Stomach (tissue), 8 donors: ENCODE measurements at regions not wholly inside any gene's neighbourhood (a gene's known extent, or its start where the extent isn't known, plus 50 kb on each side); places are given as distances from the start of the nearest gene placed in this dataset.

ENCODE experiments used
- DNase-seq, 2 donors: peaks; one replicate each; pipeline versions ENCODE4 v3.0.0 to v3.0.0-alpha.2; 2013 to 2019
- H3K27ac ChIP-seq, 5 donors: fragments of 200-600 bp in 4 of 5; sonication (generic) in 4 of 5; one replicate each; pipeline ENCODE4 v1.5.1; 2013 to 2019; ENCODE audit warnings: mild to moderate bottlenecking in 1 of 5, moderate library complexity in 1 of 5
- H3K27me3 ChIP-seq, 3 donors: fragments of 200-600 bp; sonication (generic); one replicate each; pipeline ENCODE4 v1.5.1; 2017 to 2019; ENCODE audit warnings: mixed run types in 1 of 3
- H3K36me3 ChIP-seq, 4 donors: fragments of 200-600 bp; sonication (generic); 1 replicate in 3 of 4; 2 replicates in 1 of 4; pipeline ENCODE4 v1.5.1; 2016 to 2019
- H3K4me1 ChIP-seq, 4 donors: fragments of 200-600 bp; sonication (generic); one replicate each; pipeline ENCODE4 v1.5.1; 2016 to 2019
- H3K4me3 ChIP-seq, 4 donors: fragments of 200-600 bp; sonication (generic) in 3 of 4; one replicate each; pipeline ENCODE4 v1.5.1; 2016 to 2019; ENCODE audit warnings: mild to moderate bottlenecking in 1 of 4
- H3K9me3 ChIP-seq, 4 donors: fragments of 200-600 bp; sonication (generic); one replicate each; pipeline ENCODE4 v1.5.1; 2016 to 2019
- EP300 ChIP-seq: sonication (generic); formaldehyde crosslinking; IDR thresholded peaks from one replicate; pipeline ENCODE4 v1.6.1; 2017; ENCODE audit warnings: antibody characterized with exemption
- POLR2A ChIP-seq, 4 donors: fragments of 450-650 bp; IDR thresholded peaks; one replicate each; pipeline ENCODE4 v1.6.1; 2016; ENCODE audit warnings: antibody characterized with exemption in 4 of 4, control low read depth in 2 of 4, mild to moderate bottlenecking in 1 of 4, moderate library complexity in 1 of 4
- POLR2AphosphoS5 ChIP-seq, 3 donors: sonication (generic); formaldehyde crosslinking; IDR thresholded peaks; one replicate each; pipeline ENCODE4 v1.6.1; 2016; ENCODE audit warnings: antibody characterized with exemption in 3 of 3
- WGBS, 5 donors: extraction: QIAGEN DNeasy Blood & Tissue Kit in 3 of 5; methylation state at CpG; one replicate each; pipeline versions ENCODE4 v1.1.5 to v1.1.7; 2013 to 2018; 5-methylcytosine and 5-hydroxymethylcytosine counted together
- intact Hi-C: fragments of 100-400 bp; cut with DNase I; formaldehyde crosslinking; loops from one replicate; pipeline ENCODE4 v1.15.1; 2023; ENCODE audit warnings: low total_unique reads
- TF ChIP-seq, protein P1 (sequence below), 7 experiments: fragments of 450-650 bp in 4 of 7; fragments of 200-600 bp in 3 of 7; sonication (generic) in 3 of 7; IDR thresholded peaks; one replicate each; pipeline ENCODE4 v1.5.1; 2016 to 2019; ENCODE audit warnings: antibody characterized with exemption in 7 of 7, control low read depth in 2 of 7, mild to moderate bottlenecking in 1 of 7
- donor health status: healthy with polysubstance abuse.
- donor health status: Bipolar disorder and iron deficiency.
- donor health status: healthy.

DNA sequence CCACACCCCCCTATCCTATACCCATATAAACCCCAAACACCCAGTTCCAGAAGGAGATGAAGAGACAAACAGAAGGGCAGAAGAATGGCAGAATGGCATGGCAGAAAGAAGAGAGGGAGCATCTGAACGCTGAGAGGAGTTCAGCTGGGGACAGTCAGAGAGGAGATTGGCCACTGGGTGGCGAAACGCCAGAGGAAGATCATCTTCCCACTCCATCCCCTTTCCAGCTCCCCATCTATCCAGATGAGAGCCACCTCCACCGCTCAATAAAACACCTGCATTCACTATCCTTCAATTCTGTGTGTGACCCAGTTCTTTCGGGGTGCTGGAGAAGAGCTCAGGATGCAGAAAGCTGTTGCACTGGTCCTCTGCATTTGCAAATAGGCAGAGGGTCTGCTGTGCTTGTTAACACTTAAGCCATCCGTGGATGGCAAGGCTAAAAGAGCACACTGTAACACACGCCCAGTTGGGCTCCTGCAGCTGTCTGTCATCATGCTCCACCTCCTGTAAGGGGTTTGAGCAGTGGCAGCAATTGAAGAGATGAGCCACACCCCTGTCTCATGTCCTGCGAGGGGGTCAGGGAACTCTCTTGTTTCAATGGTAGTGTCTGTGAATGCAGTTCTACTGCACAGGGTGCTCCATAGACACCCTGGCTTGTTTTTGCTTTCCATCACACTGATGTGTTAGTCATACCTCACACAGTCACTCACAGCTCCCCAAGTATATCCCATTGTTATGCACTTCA, 1034.8 kb upstream of the RBFOX1 start:
- no peaks in the 10 kb centered on the region for H3K36me3 ChIP-seq
- H3K27me3 ChIP-seq: no peaks in the 10 kb centered on the region
- H3K9me3 ChIP-seq: peaks cover 0 to 33% (median 29%) of the 10 kb centered on the region in 4 donors
- H3K4me1 ChIP-seq: no peaks in the 10 kb centered on the region
- H3K4me3 ChIP-seq: no peak overlapping the region
- DNase-seq: no peak
- no peak for TF ChIP-seq EP300
- TF ChIP-seq POLR2A (IDR thresholded peaks at IDR 0.05): no peak
- TF ChIP-seq, protein P1, sequence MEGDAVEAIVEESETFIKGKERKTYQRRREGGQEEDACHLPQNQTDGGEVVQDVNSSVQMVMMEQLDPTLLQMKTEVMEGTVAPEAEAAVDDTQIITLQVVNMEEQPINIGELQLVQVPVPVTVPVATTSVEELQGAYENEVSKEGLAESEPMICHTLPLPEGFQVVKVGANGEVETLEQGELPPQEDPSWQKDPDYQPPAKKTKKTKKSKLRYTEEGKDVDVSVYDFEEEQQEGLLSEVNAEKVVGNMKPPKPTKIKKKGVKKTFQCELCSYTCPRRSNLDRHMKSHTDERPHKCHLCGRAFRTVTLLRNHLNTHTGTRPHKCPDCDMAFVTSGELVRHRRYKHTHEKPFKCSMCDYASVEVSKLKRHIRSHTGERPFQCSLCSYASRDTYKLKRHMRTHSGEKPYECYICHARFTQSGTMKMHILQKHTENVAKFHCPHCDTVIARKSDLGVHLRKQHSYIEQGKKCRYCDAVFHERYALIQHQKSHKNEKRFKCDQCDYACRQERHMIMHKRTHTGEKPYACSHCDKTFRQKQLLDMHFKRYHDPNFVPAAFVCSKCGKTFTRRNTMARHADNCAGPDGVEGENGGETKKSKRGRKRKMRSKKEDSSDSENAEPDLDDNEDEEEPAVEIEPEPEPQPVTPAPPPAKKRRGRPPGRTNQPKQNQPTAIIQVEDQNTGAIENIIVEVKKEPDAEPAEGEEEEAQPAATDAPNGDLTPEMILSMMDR (IDR thresholded peaks at IDR 0.05): no peak
- no peak for TF ChIP-seq POLR2AphosphoS5 (IDR thresholded peaks at IDR 0.05)
- no peak overlapping the region for H3K27ac ChIP-seq
- WGBS, 5 donors: 66 to 84% (median 70%) methylated on average over 6 to 8 of the region's 8 CpGs
- intact Hi-C loops: no loop called here

DNA sequence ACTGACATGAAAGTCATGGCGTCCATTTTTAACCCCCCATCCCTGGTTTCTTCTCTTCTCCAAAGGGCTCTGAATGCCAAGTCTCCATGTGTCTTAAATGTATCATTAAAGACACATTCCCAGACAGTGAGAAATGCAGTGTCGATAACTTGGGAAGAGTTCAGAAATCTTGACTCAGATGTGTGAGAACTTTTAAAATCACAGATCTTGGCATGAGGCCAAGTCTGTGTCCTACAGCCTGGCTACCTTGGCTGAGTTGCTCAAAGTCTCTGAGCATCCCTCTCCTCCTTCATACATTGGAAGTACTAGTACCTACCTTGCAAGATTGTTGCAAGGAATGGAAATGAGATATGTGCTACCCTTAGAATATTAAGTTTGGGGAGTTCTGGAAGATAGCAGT, 1046.5 kb upstream of the RBFOX1 start:
- Histone ChIP-seq H3K9me3 (peaks cover 0 to 17% (median 0%) of the 10 kb centered on the region in 4 donors), H3K4me1 (no peaks in the 10 kb centered on the region), H3K4me3 (no peak overlapping the region), H3K27me3 (no peaks in the 10 kb centered on the region), H3K27ac (no peak overlapping the region), H3K36me3 (no peaks in the 10 kb centered on the region)
- 89 to 97% (median 94%) methylated on average over 2 of the region's 2 CpGs for WGBS, 5 donors
- intact Hi-C loops: no loop called here
- TF ChIP-seq POLR2A (IDR thresholded peaks at IDR 0.05) (no peak), EP300 (no peak), POLR2AphosphoS5 (IDR thresholded peaks at IDR 0.05) (no peak)
- TF ChIP-seq, protein P1 (IDR thresholded peaks at IDR 0.05): no peak
- no peak for DNase-seq

DNA sequence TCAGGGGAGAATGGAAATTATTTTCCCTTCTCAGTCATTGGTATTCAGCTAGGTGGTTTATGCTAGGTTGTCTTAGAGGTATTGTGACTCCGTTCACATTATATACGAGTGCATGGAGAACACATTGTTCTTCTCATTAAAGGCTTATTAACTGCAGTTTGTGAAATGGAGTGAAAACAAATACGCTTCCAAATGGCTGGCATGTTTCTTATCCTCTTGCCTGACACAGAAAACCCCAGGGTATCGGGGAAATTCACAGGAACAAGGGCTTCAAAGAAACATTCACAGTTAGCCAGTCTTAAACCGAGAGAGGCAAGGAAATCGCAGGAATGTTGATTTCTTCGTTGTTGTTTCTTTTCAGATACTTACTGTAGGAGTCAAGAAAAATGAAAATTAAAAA, 1047.9 kb upstream of the RBFOX1 start:
- TF ChIP-seq POLR2AphosphoS5 (IDR thresholded peaks at IDR 0.05) (no peak), EP300 (no peak), POLR2A (IDR thresholded peaks at IDR 0.05) (no peak)
- TF ChIP-seq, protein P1 (IDR thresholded peaks at IDR 0.05): no peak
- DNase-seq: no peak
- Histone ChIP-seq H3K27me3 (no peaks in the 10 kb centered on the region), H3K4me1 (no peaks in the 10 kb centered on the region), H3K4me3 (no peak overlapping the region), H3K9me3 (peaks cover 0 to 18% (median 0%) of the 10 kb centered on the region in 4 donors), H3K27ac (no peak overlapping the region), H3K36me3 (no peaks in the 10 kb centered on the region)
- intact Hi-C loops: no loop called here
- 30 to 61% (median 43%) methylated on average over 7 of the region's 7 CpGs for WGBS, 5 donors

DNA sequence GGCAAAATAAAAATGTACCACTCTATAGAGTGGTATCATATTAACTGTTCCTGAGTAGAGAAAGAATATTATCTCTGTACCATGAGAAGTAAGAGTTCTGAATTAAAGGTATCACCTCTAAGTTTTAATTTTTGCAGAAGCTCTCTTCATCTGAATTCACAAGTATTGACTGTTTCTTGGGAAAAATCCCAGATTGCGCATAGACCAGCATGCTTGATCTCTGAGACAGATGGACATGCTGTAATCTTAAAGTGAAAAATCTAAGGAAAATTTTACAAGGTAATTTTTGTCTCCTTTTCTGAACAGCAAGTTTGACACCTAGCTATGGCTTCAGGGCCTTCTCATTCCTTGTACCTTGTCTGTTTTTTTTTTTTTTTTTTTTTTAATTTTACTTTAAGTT, 1050.7 kb upstream of the RBFOX1 start:
- intact Hi-C loops: no loop called here
- Histone ChIP-seq H3K27ac (no peak overlapping the region), H3K9me3 (peaks cover 0 to 16% (median 0%) of the 10 kb centered on the region in 4 donors), H3K36me3 (no peaks in the 10 kb centered on the region), H3K4me1 (no peaks in the 10 kb centered on the region), H3K27me3 (no peaks in the 10 kb centered on the region), H3K4me3 (no peak overlapping the region)
- DNase-seq: no peak
- 85 to 100% (median 99%) methylated on average over 1 of the region's 1 CpG for WGBS, 5 donors
- TF ChIP-seq EP300 (no peak), POLR2AphosphoS5 (IDR thresholded peaks at IDR 0.05) (no peak), POLR2A (IDR thresholded peaks at IDR 0.05) (no peak)
- TF ChIP-seq, protein P1 (IDR thresholded peaks at IDR 0.05): no peak
